SK-N-SH (cell line): ENCODE measurements at regions not wholly inside any gene's neighbourhood (a gene's known extent, or its start where the extent isn't known, plus 50 kb on each side); places are given as distances from the start of the nearest gene placed in this dataset.

Source experiments
- CTCF ChIA-PET: fragments of 300-600, 350-600 bp; formaldehyde crosslinking; extraction: SDS; loops from one replicate; lab custom pipeline; 2021; lab: Yijun Ruan, JAX
- POLR2A ChIA-PET: fragments of 350-600 bp; sonication (Branson Sonifier 250); formaldehyde crosslinking; extraction: SDS; loops from one replicate; lab custom pipeline; 2020; ENCODE audit warnings: antibody characterized with exemption, inconsistent platforms; lab: Yijun Ruan, JAX
- DNase-seq: peaks from one replicate; pipeline ENCODE4 v3.0.0; 2012
- H2AFZ ChIP-seq: fragments of 200-600 bp; sonication (generic); 2 replicates; pipeline ENCODE4 v1.8.1; 2016; ENCODE audit warnings: antibody characterized with exemption, mild to moderate bottlenecking, low read depth
- H3F3A ChIP-seq: fragments of 200-600 bp; sonication (generic); replicated peaks from 2 replicates; pipeline ENCODE3; 2016; ENCODE audit warnings: antibody characterized with exemption, mild to moderate bottlenecking; ENCODE audit not compliant: insufficient read depth
- H3K27ac ChIP-seq, 2 experiments: fragments of 200-500 bp in 1 of 2; fragments of 200-600 bp in 1 of 2; sonication (Bioruptor generic) in 1 of 2; sonication (generic), shearing (Covaris generic) in 1 of 2; 2 replicates each; pipeline versions ENCODE4 v1.5.1 to v1.6.1; 2014 to 2016; ENCODE audit warnings: low read depth in 2 of 2, inconsistent platforms in 1 of 2, low read length in 1 of 2, mild to moderate bottlenecking in 1 of 2, mixed read lengths in 1 of 2
- H3K27me3 ChIP-seq: fragments of 200-600 bp; sonication (generic), shearing (Covaris generic); 2 replicates; pipeline ENCODE4 v1.6.1; 2016; ENCODE audit warnings: mixed run types; ENCODE audit not compliant: insufficient read depth
- H3K36me3 ChIP-seq, 2 experiments: fragments of 200-500 bp in 1 of 2; fragments of 200-600 bp in 1 of 2; sonication (Bioruptor generic) in 1 of 2; sonication (generic) in 1 of 2; replicated peaks in 1 of 2; 2 replicates each; pipeline versions ENCODE3 to v1.5.1; 2014 to 2016; ENCODE audit warnings: low read length in 1 of 2, mild to moderate bottlenecking in 1 of 2; ENCODE audit not compliant: insufficient read depth in 2 of 2, control insufficient read depth in 1 of 2
- H3K4me1 ChIP-seq, 2 experiments: fragments of 200-500 bp in 1 of 2; fragments of 200-600 bp in 1 of 2; sonication (Bioruptor generic) in 1 of 2; sonication (generic), shearing (Covaris generic) in 1 of 2; 2 replicates each; pipeline versions ENCODE4 v1.5.1 to v1.6.1; 2014 to 2016; ENCODE audit warnings: low read depth in 1 of 2, low read length in 1 of 2, mixed run types in 1 of 2; ENCODE audit not compliant: insufficient read depth in 2 of 2, control insufficient read depth in 1 of 2
- H3K4me2 ChIP-seq: fragments of 200-600 bp; sonication (generic), shearing (Covaris generic); 2 replicates; pipeline ENCODE4 v1.6.1; 2017; ENCODE audit warnings: mixed run types
- H3K4me3 ChIP-seq, 2 experiments: fragments of 200-500 bp in 1 of 2; fragments of 200-600 bp in 1 of 2; sonication (Bioruptor generic) in 1 of 2; sonication (generic), shearing (Covaris generic) in 1 of 2; 2 replicates each; pipeline versions ENCODE4 v1.5.1 to v1.8.1; 2014 to 2016; ENCODE audit warnings: low read depth in 2 of 2, inconsistent platforms in 1 of 2, low read length in 1 of 2, mild to moderate bottlenecking in 1 of 2, mixed read lengths in 1 of 2, moderate library complexity in 1 of 2
- H3K79me2 ChIP-seq: fragments of 200-600 bp; sonication (generic); 2 replicates; pipeline ENCODE4 v1.8.1; 2017; ENCODE audit warnings: mild to moderate bottlenecking; ENCODE audit not compliant: insufficient read depth
- H3K9ac ChIP-seq: fragments of 200-600 bp; sonication (generic); 2 replicates; pipeline ENCODE4 v1.6.1; 2017; ENCODE audit warnings: mixed run types
- H3K9me2 ChIP-seq: fragments of 200-600 bp; sonication (generic); 2 replicates; pipeline ENCODE4 v1.6.1; 2017; ENCODE audit warnings: mixed run types
- H3K9me3 ChIP-seq: fragments of 200-600 bp; sonication (generic); 2 replicates; pipeline ENCODE4 v1.6.1; 2017; ENCODE audit warnings: mixed run types, mild to moderate bottlenecking, moderate library complexity
- H4K20me1 ChIP-seq: fragments of 200-600 bp; sonication (generic); 2 replicates; pipeline ENCODE4 v1.6.1; 2017; ENCODE audit warnings: mild to moderate bottlenecking, mixed run types; ENCODE audit not compliant: insufficient read depth
- CHD2 ChIP-seq: fragments of 150-350 bp; IDR thresholded peaks from 2 replicates; pipeline ENCODE4 v1.6.1; 2018; ENCODE audit warnings: low read length; ENCODE audit not compliant: partially characterized antibody
- CTCF ChIP-seq: fragments of 200-600 bp; sonication (generic); IDR thresholded peaks from 2 replicates; pipeline ENCODE4 v1.6.1; 2017; ENCODE audit warnings: antibody characterized with exemption, mild to moderate bottlenecking, moderate library complexity
- EZH2phosphoT487 ChIP-seq: fragments of 200-600 bp; sonication (generic); IDR thresholded peaks from 2 replicates; pipeline ENCODE4 v1.6.1; 2017; ENCODE audit warnings: low read depth, mixed run types, mild to moderate bottlenecking, antibody characterized with exemption, moderate library complexity, borderline replicate concordance
- FOSL2 ChIP-seq: IDR thresholded peaks from 2 replicates; pipeline ENCODE4 v1.4.0; 2012; ENCODE audit warnings: low read depth, mild to moderate bottlenecking, moderate library complexity, borderline replicate concordance
- FOXJ3 ChIP-seq: sonication (generic); formaldehyde crosslinking; IDR thresholded peaks from 2 replicates; pipeline ENCODE4 v1.5.1; 2020; ENCODE audit warnings: mild to moderate bottlenecking, missing genetic modification reagents
- FOXM1 ChIP-seq: IDR thresholded peaks from 2 replicates; pipeline ENCODE4 v1.4.0; 2012; ENCODE audit warnings: low read depth, mild to moderate bottlenecking
- GABPA ChIP-seq: IDR thresholded peaks from 2 replicates; pipeline ENCODE4 v1.4.0; 2012; ENCODE audit warnings: low read depth, mild to moderate bottlenecking
- IRF3 ChIP-seq: fragments of 150-350 bp; IDR thresholded peaks from 2 replicates; pipeline ENCODE4 v1.6.1; 2016; ENCODE audit warnings: mild to moderate bottlenecking, low read depth, low read length
- MXI1 ChIP-seq: IDR thresholded peaks from 2 replicates; pipeline ENCODE4 v1.6.1; 2012; ENCODE audit warnings: mild to moderate bottlenecking, low read depth, low read length, improper control_type of control experiment
- NFIC ChIP-seq: IDR thresholded peaks from 2 replicates; pipeline ENCODE4 v1.4.0; 2012; ENCODE audit warnings: borderline replicate concordance
- RFX5 ChIP-seq: IDR thresholded peaks from 2 replicates; pipeline ENCODE4 v1.6.1; 2012; ENCODE audit warnings: mild to moderate bottlenecking, improper control_type of control experiment, low read length
- ZBTB33 ChIP-seq: IDR thresholded peaks from 2 replicates; pipeline ENCODE4 v1.4.0; 2012; ENCODE audit warnings: low read depth, borderline replicate concordance
- WGBS: methylation state at CpG from one replicate; pipeline ENCODE4 v1.1.6; 2017; ENCODE audit warnings: low lambda C conversion rate; 5-methylcytosine and 5-hydroxymethylcytosine counted together

GRCh38 chr2:77864426-77864825 lies 342.2 kb upstream of the LRRTM4 start:
- no peak overlapping the region for H3K4me2 ChIP-seq
- no peak overlapping the region for H3K4me3 ChIP-seq
- TF ChIP-seq MXI1 (no peak), NFIC (no peak), IRF3 (no peak), CHD2 (no peak)
- DNase-seq, result no peak
- H3K79me2 ChIP-seq, result no peaks in the 10 kb centered on the region
- no peak overlapping the region for H3K9ac ChIP-seq
- no peaks in the 10 kb centered on the region for H3K4me1 ChIP-seq
- H3K36me3 ChIP-seq, result no peaks in the 10 kb centered on the region
- POLR2A ChIA-PET, result no interaction called here
- no peak overlapping the region for H3K27ac ChIP-seq
- CTCF ChIA-PET, result no interaction called here
- H3K9me3 ChIP-seq, result peaks cover 5% of the 10 kb centered on the region; the same call in 1 of the 2 replicates
- no peaks in the 10 kb centered on the region for H4K20me1 ChIP-seq
- H3K9me2 ChIP-seq, result no peaks in the 10 kb centered on the region
- no peaks in the 10 kb centered on the region for H3F3A ChIP-seq
- H2AFZ ChIP-seq, result no peak overlapping the region
- no peaks in the 10 kb centered on the region for H3K27me3 ChIP-seq
- WGBS, result 85% methylated on average over 4 of the region's 4 CpGs

GRCh38 chr2:77866661-77867060 lies 344.5 kb upstream of the LRRTM4 start:
- H4K20me1 ChIP-seq, result no peaks in the 10 kb centered on the region
- 20% methylated on average over 3 of the region's 3 CpGs for WGBS
- no peaks in the 10 kb centered on the region for H3K27me3 ChIP-seq
- H3K9me2 ChIP-seq, result no peaks in the 10 kb centered on the region
- H3K9ac ChIP-seq, result no peak overlapping the region
- no peak overlapping the region for H3K4me3 ChIP-seq
- H3K36me3 ChIP-seq, result no peaks in the 10 kb centered on the region
- H3K4me1 ChIP-seq, result no peaks in the 10 kb centered on the region
- H3K79me2 ChIP-seq, result no peaks in the 10 kb centered on the region
- DNase-seq, result no peak
- no peak overlapping the region for H3K27ac ChIP-seq
- H3K9me3 ChIP-seq, result peaks cover 5% of the 10 kb centered on the region; the same call in 1 of the 2 replicates
- ChIA-PET CTCF (no interaction called here), POLR2A (no interaction called here)
- H3F3A ChIP-seq, result no peaks in the 10 kb centered on the region
- H2AFZ ChIP-seq, result no peak overlapping the region
- no peak overlapping the region for H3K4me2 ChIP-seq
- TF ChIP-seq ZBTB33 (no peak), MXI1 (no peak), RFX5 (no peak), FOXM1 (no peak), FOXJ3 (CRISPR knock-in tag) (no peak), GABPA (no peak), FOSL2 (no peak), CTCF (no peak), CHD2 (no peak), EZH2phosphoT487 (no peak)
